HFFc6 (cell line): ENCODE measurements at regions not wholly inside any gene's neighbourhood (a gene's known extent, or its start where the extent isn't known, plus 50 kb on each side); places are given as distances from the start of the nearest gene placed in this dataset.

Source experiments
- DNase-seq: peaks from one replicate; pipeline ENCODE4 v3.0.0-alpha.2; 2018
- H3K27ac Mint-ChIP-seq: 2 replicates; pipeline ENCODE4 v1.8.0; 2020; ENCODE audit warnings: mild to moderate bottlenecking, mixed read lengths
- H3K27me3 Mint-ChIP-seq: 2 replicates; pipeline ENCODE4 v1.8.0; 2021; ENCODE audit warnings: mild to moderate bottlenecking, moderate library complexity, mixed read lengths; ENCODE audit not compliant: insufficient read depth
- H3K36me3 Mint-ChIP-seq: 2 replicates; pipeline ENCODE4 v1.8.0; 2021; ENCODE audit warnings: low read depth, mixed read lengths
- H3K4me1 Mint-ChIP-seq: 2 replicates; pipeline ENCODE4 v1.8.0; 2020; ENCODE audit warnings: low read depth, mixed read lengths
- H3K4me3 Mint-ChIP-seq: 2 replicates; pipeline ENCODE4 v1.8.0; 2020; ENCODE audit warnings: mild to moderate bottlenecking, moderate library complexity, mixed read lengths
- H3K9me3 Mint-ChIP-seq: 2 replicates; pipeline ENCODE4 v1.8.0; 2020; ENCODE audit warnings: mild to moderate bottlenecking, mixed read lengths
- TF ChIP-seq, protein P1 (sequence below): fragments of 200-600 bp; sonication (generic); IDR thresholded peaks from 2 replicates; pipeline ENCODE4 v1.5.0; 2021; ENCODE audit warnings: antibody characterized with exemption, mild to moderate bottlenecking

GRCh38 chr1:22366346-22366745 is 85.3 kb upstream of the ZBTB40 start:
- DNase-seq, result no peak
- Mint-ChIP-seq H3K36me3 (no peaks in the 10 kb centered on the region), H3K9me3 (no peaks in the 10 kb centered on the region), H3K27me3 (peaks cover 33% of the 10 kb centered on the region), H3K4me1 (no peaks in the 10 kb centered on the region), H3K4me3 (no peak overlapping the region), H3K27ac (no peak overlapping the region)
- TF ChIP-seq, protein P1, sequence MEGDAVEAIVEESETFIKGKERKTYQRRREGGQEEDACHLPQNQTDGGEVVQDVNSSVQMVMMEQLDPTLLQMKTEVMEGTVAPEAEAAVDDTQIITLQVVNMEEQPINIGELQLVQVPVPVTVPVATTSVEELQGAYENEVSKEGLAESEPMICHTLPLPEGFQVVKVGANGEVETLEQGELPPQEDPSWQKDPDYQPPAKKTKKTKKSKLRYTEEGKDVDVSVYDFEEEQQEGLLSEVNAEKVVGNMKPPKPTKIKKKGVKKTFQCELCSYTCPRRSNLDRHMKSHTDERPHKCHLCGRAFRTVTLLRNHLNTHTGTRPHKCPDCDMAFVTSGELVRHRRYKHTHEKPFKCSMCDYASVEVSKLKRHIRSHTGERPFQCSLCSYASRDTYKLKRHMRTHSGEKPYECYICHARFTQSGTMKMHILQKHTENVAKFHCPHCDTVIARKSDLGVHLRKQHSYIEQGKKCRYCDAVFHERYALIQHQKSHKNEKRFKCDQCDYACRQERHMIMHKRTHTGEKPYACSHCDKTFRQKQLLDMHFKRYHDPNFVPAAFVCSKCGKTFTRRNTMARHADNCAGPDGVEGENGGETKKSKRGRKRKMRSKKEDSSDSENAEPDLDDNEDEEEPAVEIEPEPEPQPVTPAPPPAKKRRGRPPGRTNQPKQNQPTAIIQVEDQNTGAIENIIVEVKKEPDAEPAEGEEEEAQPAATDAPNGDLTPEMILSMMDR, result no peak

DNA sequence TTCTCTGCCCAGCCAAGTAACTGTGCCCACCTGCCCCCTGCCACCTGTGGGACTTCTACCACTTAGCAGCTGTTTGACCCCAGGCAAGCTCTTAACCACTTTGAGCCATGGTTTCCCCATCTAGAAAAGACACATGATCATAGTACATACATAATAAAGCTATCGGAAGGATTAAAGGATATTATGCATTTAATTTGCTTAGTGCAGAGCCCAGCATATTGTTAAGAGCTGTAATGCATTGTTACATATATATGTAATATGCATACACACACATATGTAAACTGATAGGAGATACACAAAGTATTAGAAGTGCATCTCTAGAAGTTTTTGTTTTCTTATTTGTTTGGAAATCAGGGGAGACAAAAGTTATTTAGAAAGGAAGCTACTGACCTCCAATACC is 83.5 kb upstream of the ZBTB40 start:
- Mint-ChIP-seq H3K27ac (no peak overlapping the region), H3K4me1 (no peaks in the 10 kb centered on the region), H3K36me3 (no peaks in the 10 kb centered on the region), H3K27me3 (peaks cover 44% of the 10 kb centered on the region), H3K9me3 (peaks cover 2% of the 10 kb centered on the region), H3K4me3 (no peak overlapping the region)
- no peak for DNase-seq
- TF ChIP-seq, protein P1, result no peak

DNA sequence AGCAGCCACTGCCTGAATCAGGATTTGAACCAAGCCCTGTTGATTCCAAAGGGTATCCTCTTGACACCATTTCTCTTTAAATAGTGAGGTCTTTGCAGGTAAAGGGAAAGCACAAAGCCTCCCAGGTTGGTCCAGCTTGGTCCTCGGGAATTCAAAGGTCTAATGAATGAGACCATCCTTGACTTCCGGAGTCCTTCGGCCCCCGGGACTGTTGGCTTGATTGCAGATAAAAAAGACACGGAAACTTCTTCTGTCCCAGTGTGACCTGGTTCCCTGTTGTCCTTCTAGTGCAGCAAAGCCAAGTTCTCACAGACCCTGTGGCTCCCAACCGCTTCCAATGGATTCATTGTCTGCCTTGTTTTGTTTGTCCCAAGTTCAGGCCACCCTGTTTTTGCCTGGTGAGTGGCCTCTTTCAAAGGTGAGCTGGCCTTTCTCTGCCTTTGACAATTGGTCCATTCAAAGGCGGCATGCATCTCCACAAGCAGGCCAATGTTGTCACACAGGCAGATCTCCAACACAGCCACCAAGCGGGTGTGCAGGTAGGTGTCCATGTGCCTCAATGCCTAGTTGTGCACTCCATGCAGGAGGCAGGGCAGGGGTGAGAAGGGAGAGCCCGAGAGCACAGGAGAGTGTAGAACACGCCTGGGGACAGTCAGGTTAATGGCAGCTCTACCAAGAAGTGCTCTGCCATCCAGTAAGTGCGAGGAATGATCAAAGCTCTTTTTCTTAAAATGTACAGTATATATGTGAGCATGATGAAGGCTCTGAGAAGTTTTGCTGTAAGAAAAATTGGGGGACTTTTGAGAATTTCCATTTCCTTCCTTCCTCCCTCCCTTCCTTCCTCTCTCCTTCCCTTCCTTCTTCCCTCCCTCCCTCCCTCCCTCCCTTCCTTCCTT is 82.1 kb upstream of the ZBTB40 start:
- no peak for DNase-seq
- TF ChIP-seq, protein P1, result no peak
- Mint-ChIP-seq H3K4me3 (no peak overlapping the region), H3K9me3 (peaks cover 6% of the 10 kb centered on the region), H3K27me3 (peaks cover 38% of the 10 kb centered on the region), H3K36me3 (no peaks in the 10 kb centered on the region), H3K27ac (no peak overlapping the region), H3K4me1 (no peaks in the 10 kb centered on the region)

GRCh38 chr1:22370190-22370498 is 81.5 kb upstream of the ZBTB40 start:
- H3K4me3 Mint-ChIP-seq, result no peak overlapping the region
- H3K27me3 Mint-ChIP-seq, result peaks cover 38% of the 10 kb centered on the region
- H3K4me1 Mint-ChIP-seq, result no peaks in the 10 kb centered on the region
- H3K27ac Mint-ChIP-seq, result no peak overlapping the region
- TF ChIP-seq, protein P1, result no peak
- H3K36me3 Mint-ChIP-seq, result no peaks in the 10 kb centered on the region
- DNase-seq, result no peak
- H3K9me3 Mint-ChIP-seq, result peaks cover 6% of the 10 kb centered on the region

- no peak overlapping the region for H3K4me3 Mint-ChIP-seq
Observed at GRCh38 chr1:22371408-22371807, 80.2 kb upstream of the ZBTB40 start.

More at GRCh38 chr1:22371408-22371807, 80.2 kb upstream of the ZBTB40 start:
- Mint-ChIP-seq H3K4me1 (no peaks in the 10 kb centered on the region), H3K36me3 (no peaks in the 10 kb centered on the region), H3K9me3 (peaks cover 6% of the 10 kb centered on the region), H3K27ac (no peak overlapping the region), H3K27me3 (peaks cover 33% of the 10 kb centered on the region)
- DNase-seq, result no peak
- TF ChIP-seq, protein P1, result no peak
